ENCODE measurements at regions not wholly inside any gene's neighbourhood (a gene's known extent, or its start where the extent isn't known, plus 50 kb on each side); places are given as distances from the start of the nearest gene placed in this dataset.

GRCh38 chr13:106630650-106631049 lies 62.7 kb upstream of the ARGLU1 start:
- no peak for DNase-seq
- H3K27me3 ChIP-seq (replicated peaks; ENCODE audit: control insufficient read depth, insufficient read depth, low read length) = no peaks in the 10 kb centered on the region
- Mint-ChIP-seq H3K9me3 (ENCODE audit: unreplicated experiment) (no peaks in the 10 kb centered on the region), H3K36me3 (ENCODE audit: insufficient read depth, unreplicated experiment) (no peaks in the 10 kb centered on the region), H3K4me1 (ENCODE audit: low read depth, unreplicated experiment) (no peaks in the 10 kb centered on the region), H3K27ac (ENCODE audit: unreplicated experiment) (no peak overlapping the region), H3K27me3 (ENCODE audit: insufficient read depth, unreplicated experiment) (no peaks in the 10 kb centered on the region), H3K4me3 (ENCODE audit: unreplicated experiment) (no peak overlapping the region)
- H3K4me3 ChIP-seq (ENCODE audit: low read depth, low read length) = no peak overlapping the region
- ChIA-PET POLR2A (no interaction called here), CTCF (interaction anchor here (1.3 kb wide), 1 partner anchor 10 kb away, joined by 4 read pairs; no protein-coding TSS in a partner anchor)
- no peaks in the 10 kb centered on the region for H3K36me3 ChIP-seq (ENCODE audit: control insufficient read depth, insufficient read depth, low read length)
- TF ChIP-seq, protein P1, sequence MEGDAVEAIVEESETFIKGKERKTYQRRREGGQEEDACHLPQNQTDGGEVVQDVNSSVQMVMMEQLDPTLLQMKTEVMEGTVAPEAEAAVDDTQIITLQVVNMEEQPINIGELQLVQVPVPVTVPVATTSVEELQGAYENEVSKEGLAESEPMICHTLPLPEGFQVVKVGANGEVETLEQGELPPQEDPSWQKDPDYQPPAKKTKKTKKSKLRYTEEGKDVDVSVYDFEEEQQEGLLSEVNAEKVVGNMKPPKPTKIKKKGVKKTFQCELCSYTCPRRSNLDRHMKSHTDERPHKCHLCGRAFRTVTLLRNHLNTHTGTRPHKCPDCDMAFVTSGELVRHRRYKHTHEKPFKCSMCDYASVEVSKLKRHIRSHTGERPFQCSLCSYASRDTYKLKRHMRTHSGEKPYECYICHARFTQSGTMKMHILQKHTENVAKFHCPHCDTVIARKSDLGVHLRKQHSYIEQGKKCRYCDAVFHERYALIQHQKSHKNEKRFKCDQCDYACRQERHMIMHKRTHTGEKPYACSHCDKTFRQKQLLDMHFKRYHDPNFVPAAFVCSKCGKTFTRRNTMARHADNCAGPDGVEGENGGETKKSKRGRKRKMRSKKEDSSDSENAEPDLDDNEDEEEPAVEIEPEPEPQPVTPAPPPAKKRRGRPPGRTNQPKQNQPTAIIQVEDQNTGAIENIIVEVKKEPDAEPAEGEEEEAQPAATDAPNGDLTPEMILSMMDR (IDR thresholded peaks at IDR 0.05; ENCODE audit: insufficient read depth in 1 of 2, low read depth in 1 of 2, low read length in 1 of 2, severe bottlenecking in 1 of 2, unreplicated experiment in 1 of 2) = no peak
- intact Hi-C loops (cut with micrococcal nuclease; ENCODE audit: unreplicated experiment) = no loop called here
- H3K4me1 ChIP-seq = no peaks in the 10 kb centered on the region
- no peaks in the 10 kb centered on the region for H3K9me3 ChIP-seq
- no TSS peak for BruUV-seq (replicated peaks)

- intact Hi-C loops (cut with micrococcal nuclease; ENCODE audit: unreplicated experiment) = no loop called here
- H3K27me3 ChIP-seq (replicated peaks; ENCODE audit: control insufficient read depth, insufficient read depth, low read length) = no peaks in the 10 kb centered on the region
- Mint-ChIP-seq H3K27ac (ENCODE audit: unreplicated experiment) (no peak overlapping the region), H3K9me3 (ENCODE audit: unreplicated experiment) (no peaks in the 10 kb centered on the region), H3K27me3 (ENCODE audit: insufficient read depth, unreplicated experiment) (no peaks in the 10 kb centered on the region), H3K4me3 (ENCODE audit: unreplicated experiment) (no peak overlapping the region), H3K4me1 (ENCODE audit: low read depth, unreplicated experiment) (no peaks in the 10 kb centered on the region), H3K36me3 (ENCODE audit: insufficient read depth, unreplicated experiment) (no peaks in the 10 kb centered on the region)
- no TSS peak for BruUV-seq (replicated peaks)
- ChIA-PET POLR2A (no interaction called here), CTCF (interaction anchor here (1.3 kb wide), 1 partner anchor 10 kb away, joined by 4 read pairs; no protein-coding TSS in a partner anchor)
- H3K4me1 ChIP-seq = no peaks in the 10 kb centered on the region
- TF ChIP-seq, protein P1 (IDR thresholded peaks at IDR 0.05; ENCODE audit: insufficient read depth in 1 of 2, low read depth in 1 of 2, low read length in 1 of 2, severe bottlenecking in 1 of 2, unreplicated experiment in 1 of 2) = no peak
- H3K9me3 ChIP-seq = no peaks in the 10 kb centered on the region
- DNase-seq = no peak
- no peaks in the 10 kb centered on the region for H3K36me3 ChIP-seq (ENCODE audit: control insufficient read depth, insufficient read depth, low read length)
- H3K4me3 ChIP-seq (ENCODE audit: low read depth, low read length) = no peak overlapping the region
Observed at GRCh38 chr13:106630162-106630561, 62.2 kb upstream of the ARGLU1 start.

GRCh38 chr13:106628936-106629659 lies 61.2 kb upstream of the ARGLU1 start:
- ChIA-PET CTCF (no interaction called here), POLR2A (no interaction called here)
- TF ChIP-seq, protein P1 (IDR thresholded peaks at IDR 0.05; ENCODE audit: insufficient read depth in 1 of 2, low read depth in 1 of 2, low read length in 1 of 2, severe bottlenecking in 1 of 2, unreplicated experiment in 1 of 2) = no peak
- Mint-ChIP-seq H3K4me1 (ENCODE audit: low read depth, unreplicated experiment) (no peaks in the 10 kb centered on the region), H3K27ac (ENCODE audit: unreplicated experiment) (no peak overlapping the region), H3K9me3 (ENCODE audit: unreplicated experiment) (no peaks in the 10 kb centered on the region), H3K27me3 (ENCODE audit: insufficient read depth, unreplicated experiment) (no peaks in the 10 kb centered on the region), H3K36me3 (ENCODE audit: insufficient read depth, unreplicated experiment) (no peaks in the 10 kb centered on the region), H3K4me3 (ENCODE audit: unreplicated experiment) (no peak overlapping the region)
- Histone ChIP-seq H3K36me3 (ENCODE audit: control insufficient read depth, insufficient read depth, low read length) (no peaks in the 10 kb centered on the region), H3K9me3 (no peaks in the 10 kb centered on the region), H3K27me3 (replicated peaks; ENCODE audit: control insufficient read depth, insufficient read depth, low read length) (no peaks in the 10 kb centered on the region), H3K4me1 (no peaks in the 10 kb centered on the region), H3K4me3 (ENCODE audit: low read depth, low read length) (no peak overlapping the region)
- DNase-seq = no peak
- intact Hi-C loops (cut with micrococcal nuclease; ENCODE audit: unreplicated experiment) = no loop called here
- no TSS peak for BruUV-seq (replicated peaks)
